Adipocyte (in vitro differentiated cells): ENCODE measurements at regions not wholly inside any gene's neighbourhood (a gene's known extent, or its start where the extent isn't known, plus 50 kb on each side); places are given as distances from the start of the nearest gene placed in this dataset.

Source experiments
- DNase-seq: peaks from one replicate; pipeline ENCODE4 v3.0.0-alpha.2; 2015; ENCODE audit warnings: low read depth
- H3K27me3 ChIP-seq: replicated peaks from 2 replicates; pipeline ENCODE4 v1.7.0; 2013; ENCODE audit warnings: mild to moderate bottlenecking, low read length, moderate library complexity; ENCODE audit not compliant: control insufficient read depth, insufficient read depth
- H3K36me3 ChIP-seq: 2 replicates; pipeline ENCODE4 v1.7.0; 2013; ENCODE audit warnings: low read length, mild to moderate bottlenecking, moderate library complexity; ENCODE audit not compliant: control insufficient read depth, insufficient read depth, severe bottlenecking
- H3K4me1 ChIP-seq: 2 replicates; pipeline ENCODE4 v1.7.0; 2013; ENCODE audit warnings: mild to moderate bottlenecking, low read length, moderate library complexity; ENCODE audit not compliant: control insufficient read depth, insufficient read depth
- H3K4me3 ChIP-seq: 2 replicates; pipeline ENCODE4 v1.7.0; 2013; ENCODE audit warnings: mild to moderate bottlenecking, low read length, moderate library complexity
- H3K9ac ChIP-seq: 2 replicates; pipeline ENCODE4 v1.7.0; 2013; ENCODE audit warnings: mild to moderate bottlenecking, low read length, moderate library complexity
- H3K9me3 ChIP-seq: 2 replicates; pipeline ENCODE4 v1.7.0; 2013; ENCODE audit warnings: mild to moderate bottlenecking, low read length, moderate library complexity; ENCODE audit not compliant: control insufficient read depth

- Histone ChIP-seq H3K36me3 (no peaks in the 10 kb centered on the region), H3K4me1 (no peaks in the 10 kb centered on the region), H3K27me3 (peaks cover 66% of the 10 kb centered on the region), H3K9me3 (peaks cover 5% of the 10 kb centered on the region), H3K4me3 (no peak overlapping the region), H3K9ac (no peak overlapping the region)
- no peak for DNase-seq
Observed at GRCh38 chr7:131911112-131911511, 354.7 kb upstream of the PODXL start.

- peak overlapping the region; percentile 43 for H3K4me3 ChIP-seq
- DNase-seq: no peak
- peaks cover 84% of the 10 kb centered on the region for H3K27me3 ChIP-seq
- peaks cover 5% of the 10 kb centered on the region for H3K9me3 ChIP-seq
- H3K36me3 ChIP-seq: no peaks in the 10 kb centered on the region
- no peak overlapping the region for H3K9ac ChIP-seq
- H3K4me1 ChIP-seq: no peaks in the 10 kb centered on the region
Observed at GRCh38 chr7:131909151-131909768, 352.8 kb upstream of the PODXL start.

- no peak for DNase-seq
- Histone ChIP-seq H3K4me3 (peak overlapping the region; percentile 43), H3K9me3 (peaks cover 6% of the 10 kb centered on the region), H3K9ac (no peak overlapping the region), H3K36me3 (no peaks in the 10 kb centered on the region), H3K27me3 (peaks cover 88% of the 10 kb centered on the region), H3K4me1 (no peaks in the 10 kb centered on the region)
Observed at GRCh38 chr7:131908714-131909113, 352.3 kb upstream of the PODXL start.

GRCh38 chr7:131905471-131905973, 349.1 kb upstream of the PODXL start:
- no peaks in the 10 kb centered on the region for H3K36me3 ChIP-seq
- no peak overlapping the region for H3K9ac ChIP-seq
- no peaks in the 10 kb centered on the region for H3K4me1 ChIP-seq
- peaks cover 56% of the 10 kb centered on the region for H3K27me3 ChIP-seq
- H3K4me3 ChIP-seq: no peak overlapping the region
- peaks cover 16% of the 10 kb centered on the region for H3K9me3 ChIP-seq
- DNase-seq: no peak

- Histone ChIP-seq H3K27me3 (peaks cover 49% of the 10 kb centered on the region), H3K9me3 (peaks cover 11% of the 10 kb centered on the region), H3K4me3 (no peak overlapping the region), H3K36me3 (no peaks in the 10 kb centered on the region), H3K4me1 (no peaks in the 10 kb centered on the region), H3K9ac (no peak overlapping the region)
- DNase-seq: no peak
Observed at GRCh38 chr7:131904760-131905327, 348.4 kb upstream of the PODXL start.

GRCh38 chr7:131903315-131903714, 346.9 kb upstream of the PODXL start:
- Histone ChIP-seq H3K9me3 (peaks cover 11% of the 10 kb centered on the region), H3K27me3 (peaks cover 42% of the 10 kb centered on the region), H3K36me3 (no peaks in the 10 kb centered on the region), H3K4me1 (no peaks in the 10 kb centered on the region), H3K9ac (no peak overlapping the region), H3K4me3 (no peak overlapping the region)
- DNase-seq: no peak

GRCh38 chr7:131900785-131901287, 344.4 kb upstream of the PODXL start:
- DNase-seq: no peak

GRCh38 chr7:131899271-131900030, 343.0 kb upstream of the PODXL start:
- H3K27me3 ChIP-seq: peaks cover 5% of the 10 kb centered on the region
- no peak overlapping the region for H3K4me3 ChIP-seq
- no peaks in the 10 kb centered on the region for H3K36me3 ChIP-seq
- no peak for DNase-seq
- H3K9me3 ChIP-seq: peaks cover 11% of the 10 kb centered on the region
- H3K9ac ChIP-seq: no peak overlapping the region
- H3K4me1 ChIP-seq: peaks cover 24% of the 10 kb centered on the region

More at GRCh38 chr7:131900785-131901287, 344.4 kb upstream of the PODXL start:
- no peaks in the 10 kb centered on the region for H3K36me3 ChIP-seq
- H3K9ac ChIP-seq: no peak overlapping the region
- peaks cover 11% of the 10 kb centered on the region for H3K9me3 ChIP-seq
- no peak overlapping the region for H3K4me3 ChIP-seq
- H3K27me3 ChIP-seq: peaks cover 19% of the 10 kb centered on the region
- H3K4me1 ChIP-seq: peaks cover 17% of the 10 kb centered on the region

- Histone ChIP-seq H3K36me3 (no peaks in the 10 kb centered on the region), H3K4me3 (no peak overlapping the region)
- DNase-seq: no peak
Observed at GRCh38 chr7:131898418-131898817, 342.0 kb upstream of the PODXL start.

GRCh38 chr7:131897790-131898165, 341.4 kb upstream of the PODXL start:
- H3K9me3 ChIP-seq: peaks cover 1% of the 10 kb centered on the region
- H3K9ac ChIP-seq: no peak overlapping the region
- H3K27me3 ChIP-seq: no peaks in the 10 kb centered on the region
- H3K4me1 ChIP-seq: peaks cover 24% of the 10 kb centered on the region
- no peak overlapping the region for H3K4me3 ChIP-seq
- no peaks in the 10 kb centered on the region for H3K36me3 ChIP-seq
- DNase-seq: no peak

More at GRCh38 chr7:131898418-131898817, 342.0 kb upstream of the PODXL start:
- no peaks in the 10 kb centered on the region for H3K27me3 ChIP-seq
- H3K4me1 ChIP-seq: peaks cover 24% of the 10 kb centered on the region
- peaks cover 7% of the 10 kb centered on the region for H3K9me3 ChIP-seq
- H3K9ac ChIP-seq: no peak overlapping the region
